T-helper 2 cell treated with Interferon-gamma antibody and Interleukin-4, amounts not matched to agents 5 μg/mL and 100 μg/mL, for 36 hours (primary cell): ENCODE measurements at regions not wholly inside any gene's neighbourhood (a gene's known extent, or its start where the extent isn't known, plus 50 kb on each side); places are given as distances from the start of the nearest gene placed in this dataset.

Source experiments
- DNase-seq: peaks from one replicate; pipeline ENCODE4 v3.0.0; 2021; ENCODE audit warnings: low spot score
- H3K27ac Mint-ChIP-seq: one replicate; pipeline ENCODE4 v1.8.0; 2021; ENCODE audit warnings: mild to moderate bottlenecking, mixed read lengths
- H3K27me3 Mint-ChIP-seq: one replicate; pipeline ENCODE4 v1.8.0; 2021; ENCODE audit warnings: low read depth, mixed read lengths
- H3K36me3 Mint-ChIP-seq: one replicate; pipeline ENCODE4 v1.8.0; 2021; ENCODE audit warnings: low read depth, mixed read lengths
- H3K4me1 Mint-ChIP-seq: one replicate; pipeline ENCODE4 v1.8.0; 2021; ENCODE audit warnings: low read depth, mixed read lengths
- H3K4me3 Mint-ChIP-seq: one replicate; pipeline ENCODE4 v1.8.0; 2022; ENCODE audit warnings: mild to moderate bottlenecking, moderate library complexity, mixed read lengths
- H3K9me3 Mint-ChIP-seq: one replicate; pipeline ENCODE4 v1.8.0; 2021; ENCODE audit warnings: mixed read lengths

DNA sequence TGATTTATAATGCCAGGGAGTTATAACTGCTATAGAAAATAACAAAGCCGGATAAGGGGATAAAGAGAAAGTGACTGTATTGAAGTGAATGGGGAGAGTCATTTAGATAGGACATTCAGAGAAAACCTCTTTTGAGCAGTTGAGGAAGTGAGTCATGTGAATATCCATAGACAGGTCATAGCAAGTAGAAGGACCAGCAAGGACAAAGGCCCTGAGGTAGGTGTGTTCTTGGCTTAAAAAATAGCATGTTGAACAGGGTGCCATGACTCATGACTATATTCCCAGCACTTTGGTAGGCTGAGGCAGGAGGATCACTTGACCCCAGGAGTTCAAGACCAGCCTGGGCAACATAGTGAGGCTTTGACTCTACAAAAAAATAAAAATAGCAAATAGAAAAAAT lies 51.5 kb upstream of the RAP1B start:
- H3K36me3 Mint-ChIP-seq: no peaks in the 10 kb centered on the region
- no peak overlapping the region for H3K27ac Mint-ChIP-seq
- no peak for DNase-seq

DNA sequence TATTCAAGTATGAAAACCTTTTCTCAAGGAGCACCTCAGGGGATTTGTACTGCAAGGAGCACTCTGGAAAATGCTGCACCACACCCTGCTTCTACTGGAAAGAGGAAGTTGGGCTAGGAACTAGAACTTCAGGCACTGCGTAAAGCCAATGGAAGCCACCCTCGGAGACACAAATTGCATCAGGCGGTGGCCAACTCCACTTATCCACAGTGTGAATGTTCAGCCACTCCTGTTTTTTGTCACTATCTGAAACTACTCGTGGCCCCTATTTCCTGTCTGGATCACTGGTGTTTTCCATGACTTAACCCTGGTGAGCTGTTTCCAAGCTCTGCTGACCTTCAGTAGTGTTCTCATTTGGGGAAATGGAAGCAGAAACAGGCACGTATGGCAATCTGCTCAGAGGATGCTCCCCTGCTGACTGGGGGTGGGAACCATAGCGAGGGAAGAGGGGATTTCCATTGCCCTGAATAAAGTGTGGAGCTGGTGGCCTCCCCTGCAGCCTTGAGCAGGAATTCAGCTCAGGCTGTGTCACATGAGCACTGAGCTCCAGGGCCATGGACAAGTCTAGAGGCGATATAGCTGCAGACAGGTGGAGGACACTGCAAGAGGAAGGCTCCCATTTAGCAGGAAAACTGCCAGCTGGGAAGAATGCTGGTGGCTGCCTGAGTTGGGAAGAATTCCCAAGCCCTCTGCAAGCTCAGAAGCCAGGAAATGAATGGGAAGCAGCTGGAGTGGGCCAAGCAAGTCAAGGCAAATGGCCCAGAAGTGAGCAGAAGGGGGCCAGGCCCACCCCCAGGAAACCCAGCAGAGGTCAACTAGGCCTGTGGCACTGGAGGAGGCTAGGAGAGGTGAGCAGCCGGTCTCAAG lies 50.5 kb upstream of the RAP1B start:
- no peaks in the 10 kb centered on the region for H3K36me3 Mint-ChIP-seq
- H3K4me3 Mint-ChIP-seq: no peak overlapping the region
- DNase-seq: no peak
- H3K27ac Mint-ChIP-seq: no peak overlapping the region
- no peaks in the 10 kb centered on the region for H3K9me3 Mint-ChIP-seq
- H3K27me3 Mint-ChIP-seq: peaks cover 13% of the 10 kb centered on the region
- H3K4me1 Mint-ChIP-seq: peaks cover 28% of the 10 kb centered on the region

More for the DNA sequence above, 51.5 kb upstream of the RAP1B start:
- Mint-ChIP-seq H3K4me3 (no peak overlapping the region), H3K27me3 (peaks cover 23% of the 10 kb centered on the region), H3K4me1 (peaks cover 18% of the 10 kb centered on the region), H3K9me3 (no peaks in the 10 kb centered on the region)

DNA sequence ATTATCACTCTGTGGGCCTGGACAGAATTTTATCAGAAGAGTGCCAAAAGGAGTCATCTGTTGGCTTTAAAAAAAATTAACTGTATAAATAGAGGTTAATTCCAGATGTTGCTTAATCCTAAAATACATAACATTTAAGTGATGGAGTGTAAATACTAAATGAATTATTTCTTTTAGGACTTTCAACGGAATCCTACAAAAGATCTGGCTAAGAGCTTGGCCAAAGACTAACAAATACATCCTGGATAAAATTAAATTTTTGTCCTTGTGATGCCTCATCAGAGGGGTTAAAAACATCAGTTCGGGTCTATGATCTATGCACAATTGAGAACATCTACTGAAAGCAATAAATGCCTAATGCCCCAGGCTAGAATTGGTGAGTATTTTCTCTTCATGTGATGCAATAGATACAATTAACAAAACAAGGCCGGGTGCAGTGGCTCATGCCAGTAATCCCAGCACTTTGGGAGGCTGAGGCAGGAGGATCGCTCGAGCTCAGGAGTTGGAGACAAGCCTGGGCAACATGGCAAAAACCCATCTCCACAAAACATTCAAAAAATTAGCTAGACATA lies 49.8 kb upstream of the RAP1B start:
- no peaks in the 10 kb centered on the region for H3K36me3 Mint-ChIP-seq
- H3K9me3 Mint-ChIP-seq: no peaks in the 10 kb centered on the region
- H3K4me3 Mint-ChIP-seq: no peak overlapping the region
- H3K27ac Mint-ChIP-seq: no peak overlapping the region
- DNase-seq: no peak
- H3K4me1 Mint-ChIP-seq: peaks cover 35% of the 10 kb centered on the region
- H3K27me3 Mint-ChIP-seq: peaks cover 9% of the 10 kb centered on the region
